ENCODE measurements at regions not wholly inside any gene's neighbourhood (a gene's known extent, or its start where the extent isn't known, plus 50 kb on each side); places are given as distances from the start of the nearest gene placed in this dataset.
"Not testable (repeated sequence)": the region's sequence is repeated elsewhere in the genome, so short reads cannot be mapped to it uniquely, and the experiment has no call there.

GRCh38 chr9:103319979-103320378 lies 324.8 kb downstream of the CYLC2 start:
- DNase-seq, result no peak
- in situ Hi-C loops (cut with MboI; ENCODE audit: low sequenced_read_pairs in 4 of 4), result no loop called here
- no peaks in the 10 kb centered on the region for H3K36me3 ChIP-seq
- intact Hi-C loops (cut with DNase I; ENCODE audit: low total_unique reads), result no loop called here
- no peak for ATAC-seq
- no peak overlapping the region for H3K27ac ChIP-seq
- H3K4me3 ChIP-seq, result no peak overlapping the region
- H3K27me3 ChIP-seq, result no peaks in the 10 kb centered on the region
- no peak for TF ChIP-seq POLR2A (IDR thresholded peaks at IDR 0.05)
- TF ChIP-seq CTCF (IDR thresholded peaks at IDR 0.05 in 4 of 5, conservative IDR thresholded peaks at IDR 0.05 in 1 of 5), result no peak
- no peaks in the 10 kb centered on the region for H3K9me3 ChIP-seq
- H3K4me1 ChIP-seq, result no peaks in the 10 kb centered on the region

- Histone ChIP-seq H3K9me3 (no peaks in the 10 kb centered on the region), H3K4me1 (no peaks in the 10 kb centered on the region), H3K4me3 (no peak overlapping the region), H3K36me3 (no peaks in the 10 kb centered on the region), H3K27ac (no peak overlapping the region), H3K27me3 (no peaks in the 10 kb centered on the region)
- intact Hi-C loops (cut with DNase I; ENCODE audit: low total_unique reads), result no loop called here
- TF ChIP-seq CTCF (IDR thresholded peaks at IDR 0.05 in 4 of 5, conservative IDR thresholded peaks at IDR 0.05 in 1 of 5), result no peak
- TF ChIP-seq POLR2A (IDR thresholded peaks at IDR 0.05), result no peak
- in situ Hi-C loops (cut with MboI; ENCODE audit: low sequenced_read_pairs in 4 of 4), result no loop called here
- ATAC-seq (no peak), DNase-seq (no peak)
Measured at GRCh38 chr9:103323699-103324098, 328.6 kb downstream of the CYLC2 start.

GRCh38 chr9:103335461-103335860 lies 340.3 kb downstream of the CYLC2 start:
- Histone ChIP-seq H3K4me1 (no peaks in the 10 kb centered on the region), H3K27ac (no peak overlapping the region), H3K36me3 (no peaks in the 10 kb centered on the region), H3K27me3 (no peaks in the 10 kb centered on the region), H3K4me3 (no peak overlapping the region), H3K9me3 (no peaks in the 10 kb centered on the region)
- intact Hi-C loops (cut with DNase I; ENCODE audit: low total_unique reads) (no loop called here), in situ Hi-C loops (cut with MboI; ENCODE audit: low sequenced_read_pairs in 4 of 4) (no loop called here)
- DNase-seq (no peak), ATAC-seq (no peak)
- no peak for TF ChIP-seq CTCF (IDR thresholded peaks at IDR 0.05 in 4 of 5, conservative IDR thresholded peaks at IDR 0.05 in 1 of 5)
- TF ChIP-seq POLR2A (IDR thresholded peaks at IDR 0.05), result no peak

- Histone ChIP-seq H3K4me3 (no peak overlapping the region), H3K9me3 (no peaks in the 10 kb centered on the region), H3K27me3 (no peaks in the 10 kb centered on the region), H3K4me1 (no peaks in the 10 kb centered on the region), H3K36me3 (no peaks in the 10 kb centered on the region), H3K27ac (no peak overlapping the region)
- in situ Hi-C loops (cut with MboI; ENCODE audit: low sequenced_read_pairs in 4 of 4) (no loop called here), intact Hi-C loops (cut with DNase I; ENCODE audit: low total_unique reads) (no loop called here)
- no peak for TF ChIP-seq POLR2A (IDR thresholded peaks at IDR 0.05)
- TF ChIP-seq CTCF (IDR thresholded peaks at IDR 0.05 in 4 of 5, conservative IDR thresholded peaks at IDR 0.05 in 1 of 5), result no peak
- DNase-seq, result no peak
- no peak for ATAC-seq
Measured at GRCh38 chr9:103355000-103355399, 359.9 kb downstream of the CYLC2 start.

- H3K27ac ChIP-seq; H3K36me3 ChIP-seq; intact Hi-C loops (cut with DNase I; ENCODE audit: low total_unique reads); H3K9me3 ChIP-seq; H3K27me3 ChIP-seq; H3K4me1 ChIP-seq; in situ Hi-C loops (cut with MboI; ENCODE audit: low sequenced_read_pairs in 4 of 4); H3K4me3 ChIP-seq; DNase-seq; ATAC-seq: not testable (repeated sequence)
Measured at GRCh38 chr9:103357980-103358379, 362.8 kb downstream of the CYLC2 start.
